ENCODE measurements at regions not wholly inside any gene's neighbourhood (a gene's known extent, or its start where the extent isn't known, plus 50 kb on each side); places are given as distances from the start of the nearest gene placed in this dataset.
A peak's percentile ranks its signal among the peaks of the same experiment; 100 is the strongest.
"Not testable (repeated sequence)": the region's sequence is repeated elsewhere in the genome, so short reads cannot be mapped to it uniquely, and the experiment has no call there.

GRCh38 chr3:146709969-146710368, 104.8 kb upstream of the PLSCR5 start:
- Histone ChIP-seq H3K4me3 (no peak overlapping the region), H3K27ac (no peak overlapping the region), H3K4me2 (no peak overlapping the region), H3K27me3 (no peaks in the 10 kb centered on the region), H3K4me1 (peaks cover 0 to 9% (median under 1%) of the 10 kb centered on the region in 10 experiments; a peak in 7 of 20 replicates), H3K9ac (no peak overlapping the region), H3K36me3 (no peaks in the 10 kb centered on the region), H4K20me1 (no peaks in the 10 kb centered on the region), H3K9me3 (replicated peaks in 1 of 11) (no peaks in the 10 kb centered on the region)
- no peak for TF ChIP-seq Cebpa-rat (IDR thresholded peaks at IDR 0.05)

- H3K27ac ChIP-seq = peak overlapping the region in 3 of 11 experiments; percentile 34 to 68 (median 53); a peak in 4 of 22 replicates
- H3K4me1 ChIP-seq = peaks cover 0 to 14% (median 2%) of the 10 kb centered on the region in 10 experiments; a peak in 7 of 20 replicates
- no peaks in the 10 kb centered on the region for H3K27me3 ChIP-seq
- H3K4me3 ChIP-seq = no peak overlapping the region
- no peaks in the 10 kb centered on the region for H4K20me1 ChIP-seq
- no peaks in the 10 kb centered on the region for H3K36me3 ChIP-seq
- H3K9me3 ChIP-seq (replicated peaks in 1 of 11) = peaks cover 0 to 10% (median 0%) of the 10 kb centered on the region in 11 experiments; a peak in 3 of 22 replicates
- TF ChIP-seq Cebpa-rat (IDR thresholded peaks at IDR 0.05) = no peak
- no peak overlapping the region for H3K9ac ChIP-seq
- H3K4me2 ChIP-seq = peak overlapping the region in 6 of 11 experiments; percentile 21 to 61 (median 47); a peak in 7 of 22 replicates
Measured at GRCh38 chr3:146705225-146705624, 100.1 kb upstream of the PLSCR5 start.

- Histone ChIP-seq H3K9ac (no peak overlapping the region), H3K36me3 (no peaks in the 10 kb centered on the region), H3K4me3 (no peak overlapping the region), H3K27me3 (no peaks in the 10 kb centered on the region), H3K4me1 (peaks cover 0 to 14% (median 2%) of the 10 kb centered on the region in 10 experiments; a peak in 7 of 20 replicates), H3K27ac (no peak overlapping the region), H3K4me2 (no peak overlapping the region), H4K20me1 (no peaks in the 10 kb centered on the region), H3K9me3 (replicated peaks in 1 of 11) (peaks cover 0 to 16% (median 0%) of the 10 kb centered on the region in 11 experiments; a peak in 3 of 22 replicates)
- TF ChIP-seq Cebpa-rat (IDR thresholded peaks at IDR 0.05) = no peak
Measured at GRCh38 chr3:146702237-146702636, 97.1 kb upstream of the PLSCR5 start.

GRCh38 chr3:146701246-146701645, 96.1 kb upstream of the PLSCR5 start:
- Histone ChIP-seq H3K27ac (no peak overlapping the region), H4K20me1 (no peaks in the 10 kb centered on the region), H3K27me3 (no peaks in the 10 kb centered on the region), H3K9ac (no peak overlapping the region), H3K4me1 (peaks cover 0 to 14% (median 2%) of the 10 kb centered on the region in 10 experiments; a peak in 7 of 20 replicates), H3K36me3 (no peaks in the 10 kb centered on the region), H3K4me2 (no peak overlapping the region), H3K4me3 (no peak overlapping the region), H3K9me3 (replicated peaks in 1 of 11) (peaks cover 0 to 16% (median 0%) of the 10 kb centered on the region in 11 experiments; a peak in 3 of 22 replicates)
- TF ChIP-seq Cebpa-rat (IDR thresholded peaks at IDR 0.05) = no peak

- not testable (repeated sequence) for H4K20me1 ChIP-seq, H3K4me1 ChIP-seq, H3K27me3 ChIP-seq, H3K27ac ChIP-seq, H3K4me3 ChIP-seq, H3K4me2 ChIP-seq, H3K9ac ChIP-seq, H3K36me3 ChIP-seq
- H3K9me3 ChIP-seq (replicated peaks in 1 of 11) = peaks cover 0 to 16% (median 0%) of the 10 kb centered on the region in 11 experiments; a peak in 3 of 22 replicates
Measured at GRCh38 chr3:146700025-146700424, 94.9 kb upstream of the PLSCR5 start.

- no peak for TF ChIP-seq Cebpa-rat (IDR thresholded peaks at IDR 0.05)
- Histone ChIP-seq H3K4me2 (no peak overlapping the region), H3K27me3 (no peaks in the 10 kb centered on the region), H3K27ac (no peak overlapping the region), H3K36me3 (no peaks in the 10 kb centered on the region), H4K20me1 (no peaks in the 10 kb centered on the region), H3K4me3 (no peak overlapping the region), H3K9ac (no peak overlapping the region), H3K9me3 (replicated peaks in 1 of 11) (0 out of 22 replicates have a peak, but pooled peaks cover 0 to 4% (median 0%) of the 10 kb centered on the region in 11 experiments), H3K4me1 (no peaks in the 10 kb centered on the region)
Measured at GRCh38 chr3:146692254-146692653, 87.1 kb upstream of the PLSCR5 start.

- Histone ChIP-seq H3K36me3 (no peaks in the 10 kb centered on the region), H3K9ac (no peak overlapping the region), H3K4me2 (peak overlapping the region in 7 of 11 experiments; percentile 3 to 48 (median 28); a peak in 8 of 22 replicates), H4K20me1 (no peaks in the 10 kb centered on the region), H3K27ac (no peak overlapping the region), H3K9me3 (replicated peaks in 1 of 11) (peaks cover 0 to 5% (median 0%) of the 10 kb centered on the region in 11 experiments; a peak in 4 of 22 replicates), H3K27me3 (no peaks in the 10 kb centered on the region), H3K4me1 (peaks cover 0 to 10% (median 0%) of the 10 kb centered on the region in 10 experiments; a peak in 6 of 20 replicates), H3K4me3 (no peak overlapping the region)
- no peak for TF ChIP-seq Cebpa-rat (IDR thresholded peaks at IDR 0.05)
Measured at GRCh38 chr3:146685050-146685814, 80.1 kb upstream of the PLSCR5 start.

- Histone ChIP-seq H3K27me3 (no peaks in the 10 kb centered on the region), H4K20me1 (no peaks in the 10 kb centered on the region), H3K4me3 (no peak overlapping the region), H3K27ac (no peak overlapping the region), H3K36me3 (no peaks in the 10 kb centered on the region), H3K9me3 (replicated peaks in 1 of 11) (peaks cover 0 to 5% (median 0%) of the 10 kb centered on the region in 11 experiments; a peak in 4 of 22 replicates), H3K9ac (no peak overlapping the region), H3K4me2 (no peak overlapping the region), H3K4me1 (peaks cover 0 to 10% (median 0%) of the 10 kb centered on the region in 10 experiments; a peak in 6 of 20 replicates)
- TF ChIP-seq Cebpa-rat (IDR thresholded peaks at IDR 0.05) = no peak
Measured at GRCh38 chr3:146682171-146682570, 77.0 kb upstream of the PLSCR5 start.

- Histone ChIP-seq H3K9ac (no peak overlapping the region), H3K27ac (no peak overlapping the region), H3K4me2 (no peak overlapping the region), H3K36me3 (no peaks in the 10 kb centered on the region), H3K27me3 (no peaks in the 10 kb centered on the region), H3K4me3 (no peak overlapping the region), H4K20me1 (no peaks in the 10 kb centered on the region), H3K9me3 (replicated peaks in 1 of 11) (no peaks in the 10 kb centered on the region), H3K4me1 (peaks cover 0 to 7% (median 0%) of the 10 kb centered on the region in 10 experiments; a peak in 6 of 20 replicates)
- no peak for TF ChIP-seq Cebpa-rat (IDR thresholded peaks at IDR 0.05)
Measured at GRCh38 chr3:146680617-146681016, 75.5 kb upstream of the PLSCR5 start.
